GM10266 (cell line): ENCODE measurements at regions not wholly inside any gene's neighbourhood (a gene's known extent, or its start where the extent isn't known, plus 50 kb on each side); places are given as distances from the start of the nearest gene placed in this dataset.

Experiments used
- DNase-seq: peaks from one replicate; pipeline ENCODE4 v3.0.0; 2012; ENCODE audit errors: extremely low spot score
- CTCF ChIP-seq: IDR thresholded peaks from 2 replicates; pipeline ENCODE4 v1.5.1; 2012; ENCODE audit warnings: mild to moderate bottlenecking, low read depth; ENCODE audit not compliant: control insufficient read depth, insufficient read depth; ENCODE audit errors: missing control alignments

- no peak for DNase-seq
- TF ChIP-seq CTCF = no peak
Observed at GRCh38 chr10:61547297-61547696, 94.1 kb upstream of the TMEM26 start.

GRCh38 chr10:61545170-61545569 lies 92.0 kb upstream of the TMEM26 start:
- no peak for TF ChIP-seq CTCF
- no peak for DNase-seq

- no peak for DNase-seq
- no peak for TF ChIP-seq CTCF
Observed at GRCh38 chr10:61543831-61544230, 90.7 kb upstream of the TMEM26 start.

GRCh38 chr10:61542596-61542995 lies 89.4 kb upstream of the TMEM26 start:
- no peak for TF ChIP-seq CTCF
- DNase-seq = no peak

- no peak for TF ChIP-seq CTCF
- DNase-seq = no peak
Observed at GRCh38 chr10:61541960-61542359, 88.8 kb upstream of the TMEM26 start.

GRCh38 chr10:61539876-61540275 lies 86.7 kb upstream of the TMEM26 start:
- no peak for TF ChIP-seq CTCF
- no peak for DNase-seq

- DNase-seq = no peak
- no peak for TF ChIP-seq CTCF
Observed at GRCh38 chr10:61529208-61529607, 76.0 kb upstream of the TMEM26 start.
